WTC11 (cell line): ENCODE measurements at regions not wholly inside any gene's neighbourhood (a gene's known extent, or its start where the extent isn't known, plus 50 kb on each side); places are given as distances from the start of the nearest gene placed in this dataset.

ENCODE experiments used
- ATAC-seq: fragments of 200-7000 bp; cut with Tn5 transposase; 2 replicates; pipeline ENCODE4 v1.10.0; 2021; ENCODE audit warnings: mild to moderate bottlenecking, moderate library complexity
- CTCF ChIA-PET: fragments of 300-600 bp; sonication (Branson Sonifier 250); formaldehyde crosslinking; loops from one replicate; lab custom pipeline; 2021; ENCODE audit warnings: antibody characterized with exemption; lab: Charles Lee
- POLR2A ChIA-PET: fragments of 350-600 bp; sonication (Branson Sonifier 250); formaldehyde crosslinking; loops from one replicate; lab custom pipeline; 2021; ENCODE audit warnings: antibody characterized with exemption; lab: Charles Lee
- DNase-seq: peaks from one replicate; pipeline ENCODE4 v3.0.0; 2021; ENCODE audit warnings: low spot score
- H3K27ac Mint-ChIP-seq: 2 replicates; pipeline ENCODE4 v1.8.0; 2021; ENCODE audit warnings: mixed read lengths
- H3K27me3 Mint-ChIP-seq: 2 replicates; pipeline ENCODE4 v1.8.0; 2021; ENCODE audit warnings: low read depth, mild to moderate bottlenecking, moderate library complexity, mixed read lengths
- H3K36me3 Mint-ChIP-seq: 2 replicates; pipeline ENCODE4 v1.8.0; 2021; ENCODE audit warnings: mixed read lengths
- H3K4me1 Mint-ChIP-seq: 2 replicates; pipeline ENCODE4 v1.8.0; 2022; ENCODE audit warnings: mixed read lengths
- H3K4me3 Mint-ChIP-seq: 2 replicates; pipeline ENCODE4 v1.8.0; 2021; ENCODE audit warnings: mild to moderate bottlenecking, moderate library complexity, mixed read lengths
- H3K9me3 Mint-ChIP-seq: 2 replicates; pipeline ENCODE4 v1.8.0; 2021; ENCODE audit warnings: mixed read lengths
- ATF3 ChIP-seq: sonication (generic); formaldehyde crosslinking; conservative IDR thresholded peaks from 2 replicates; pipeline ENCODE4 v1.8.1; 2022; ENCODE audit warnings: mild to moderate bottlenecking, missing genetic modification reagents
- CBFB ChIP-seq: sonication (generic); formaldehyde crosslinking; IDR thresholded peaks from 2 replicates; pipeline ENCODE4 v1.8.1; 2022; ENCODE audit warnings: mild to moderate bottlenecking, low read depth, missing genetic modification reagents
- E2F1 ChIP-seq: sonication (generic); formaldehyde crosslinking; IDR thresholded peaks from 2 replicates; pipeline ENCODE4 v1.8.0; 2022; ENCODE audit warnings: mild to moderate bottlenecking, missing genetic modification reagents
- EMX1 ChIP-seq: fragments of 250-450 bp; sonication (Bioruptor Pico); IDR thresholded peaks from 2 replicates; pipeline ENCODE4 v1.8.0; 2021; ENCODE audit warnings: mild to moderate bottlenecking
- ESRRA ChIP-seq: sonication (generic); formaldehyde crosslinking; IDR thresholded peaks from 2 replicates; pipeline ENCODE4 v1.8.1; 2022; ENCODE audit warnings: mild to moderate bottlenecking, missing genetic modification reagents, borderline replicate concordance
- FOXK1 ChIP-seq: sonication (generic); formaldehyde crosslinking; IDR thresholded peaks from 2 replicates; pipeline ENCODE4 v1.8.0; 2022; ENCODE audit warnings: mild to moderate bottlenecking, moderate library complexity, missing genetic modification reagents
- FOXP1 ChIP-seq: sonication (generic); formaldehyde crosslinking; IDR thresholded peaks from 2 replicates; pipeline ENCODE4 v1.8.0; 2022; ENCODE audit warnings: missing genetic modification reagents, mild to moderate bottlenecking, moderate library complexity, borderline replicate concordance
- GABPB1 ChIP-seq: sonication (generic); formaldehyde crosslinking; IDR thresholded peaks from 2 replicates; pipeline ENCODE4 v1.8.1; 2023; ENCODE audit warnings: mild to moderate bottlenecking, missing genetic modification reagents
- HMGXB4 ChIP-seq: sonication (generic); formaldehyde crosslinking; IDR thresholded peaks from 2 replicates; pipeline ENCODE4 v1.8.1; 2023; ENCODE audit warnings: mild to moderate bottlenecking, moderate library complexity, missing genetic modification reagents
- IRF2 ChIP-seq: sonication (generic); formaldehyde crosslinking; IDR thresholded peaks from 2 replicates; pipeline ENCODE4 v1.8.0; 2022; ENCODE audit warnings: low read depth, missing genetic modification reagents, borderline replicate concordance
- KAT7 ChIP-seq: sonication (generic); formaldehyde crosslinking; IDR thresholded peaks from 2 replicates; pipeline ENCODE4 v1.8.1; 2023; ENCODE audit warnings: missing genetic modification reagents, mild to moderate bottlenecking, borderline replicate concordance
- MXD4 ChIP-seq: fragments of 250-450 bp; sonication (Bioruptor Pico); IDR thresholded peaks from 2 replicates; pipeline ENCODE4 v1.8.0; 2021; ENCODE audit warnings: mild to moderate bottlenecking, moderate library complexity, borderline replicate concordance
- NFYB ChIP-seq: sonication (generic); formaldehyde crosslinking; conservative IDR thresholded peaks from 2 replicates; pipeline ENCODE4 v1.8.0; 2022; ENCODE audit warnings: low read depth, missing genetic modification reagents
- RELA ChIP-seq: sonication (generic); formaldehyde crosslinking; IDR thresholded peaks from 2 replicates; pipeline ENCODE4 v1.8.1; 2022; ENCODE audit warnings: missing genetic modification reagents, mild to moderate bottlenecking, borderline replicate concordance
- SOX15 ChIP-seq: fragments of 250-450 bp; sonication (Bioruptor Pico); IDR thresholded peaks from 2 replicates; pipeline ENCODE4 v1.9.0; 2021; ENCODE audit warnings: mild to moderate bottlenecking
- STAT6 ChIP-seq: sonication (generic); formaldehyde crosslinking; conservative IDR thresholded peaks from 2 replicates; pipeline ENCODE4 v1.8.1; 2023; ENCODE audit warnings: mild to moderate bottlenecking, low read depth, missing genetic modification reagents, moderate library complexity
- TCF7 ChIP-seq: sonication (generic); formaldehyde crosslinking; IDR thresholded peaks from 2 replicates; pipeline ENCODE4 v1.8.0; 2022; ENCODE audit warnings: mild to moderate bottlenecking, low read depth, missing genetic modification reagents, moderate library complexity
- TP53 ChIP-seq: sonication (generic); formaldehyde crosslinking; IDR thresholded peaks from 2 replicates; pipeline ENCODE4 v1.8.1; 2023; ENCODE audit warnings: mild to moderate bottlenecking, missing genetic modification reagents
- ZBTB21 ChIP-seq: sonication (generic); formaldehyde crosslinking; IDR thresholded peaks from 2 replicates; pipeline ENCODE4 v1.8.1; 2023; ENCODE audit warnings: mild to moderate bottlenecking, missing genetic modification reagents, borderline replicate concordance
- ZNF138 ChIP-seq: sonication (generic); formaldehyde crosslinking; conservative IDR thresholded peaks from 2 replicates; pipeline ENCODE4 v1.8.1; 2022; ENCODE audit warnings: mild to moderate bottlenecking, moderate library complexity, missing genetic modification reagents
- ZNF396 ChIP-seq: fragments of 250-450 bp; sonication (Bioruptor Pico); IDR thresholded peaks from 2 replicates; pipeline ENCODE4 v1.8.0; 2021; ENCODE audit warnings: mild to moderate bottlenecking, moderate library complexity, borderline replicate concordance
- ZNF416 ChIP-seq: fragments of 250-450 bp; sonication (Bioruptor Pico); IDR thresholded peaks from 2 replicates; pipeline ENCODE4 v1.9.0; 2021; ENCODE audit warnings: mild to moderate bottlenecking, inconsistent platforms
- ZNF512 ChIP-seq: sonication (generic); formaldehyde crosslinking; IDR thresholded peaks from 2 replicates; pipeline ENCODE4 v1.8.1; 2022; ENCODE audit warnings: missing genetic modification reagents, borderline replicate concordance
- TF ChIP-seq, protein P1 (sequence below): fragments of 250-450 bp; sonication (Bioruptor Pico); IDR thresholded peaks from 2 replicates; pipeline ENCODE4 v1.9.0; 2021; ENCODE audit warnings: moderate library complexity, mild to moderate bottlenecking, inconsistent platforms, borderline replicate concordance
- TF ChIP-seq, protein P2 (sequence below): sonication (generic); formaldehyde crosslinking; IDR thresholded peaks from 2 replicates; pipeline ENCODE4 v1.8.0; 2023; ENCODE audit warnings: mild to moderate bottlenecking, missing genetic modification reagents

DNA sequence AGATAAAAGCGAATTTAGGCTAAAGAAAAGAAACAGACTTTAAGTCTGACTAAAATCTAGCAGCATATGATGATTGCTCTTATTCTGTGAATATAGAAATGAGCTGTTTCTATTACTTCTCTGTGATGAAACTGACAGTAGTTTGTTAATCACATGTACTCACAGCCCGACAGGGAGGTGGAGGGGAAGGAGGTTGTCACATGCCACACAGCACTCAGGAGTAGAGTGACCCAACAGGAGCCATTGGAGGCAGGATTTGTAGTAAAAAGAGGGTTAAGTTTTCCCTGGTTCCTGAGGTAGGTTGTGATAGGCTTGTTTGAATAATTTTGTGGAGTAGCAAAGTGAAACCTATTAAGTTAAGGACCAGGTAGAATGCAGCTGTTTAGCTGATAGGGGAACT lies 495.9 kb downstream of the CENPC start:
- peaks cover 27% of the 10 kb centered on the region for H3K4me1 Mint-ChIP-seq
- no peaks in the 10 kb centered on the region for H3K9me3 Mint-ChIP-seq
- no peaks in the 10 kb centered on the region for H3K36me3 Mint-ChIP-seq
- no peak overlapping the region for H3K4me3 Mint-ChIP-seq
- H3K27me3 Mint-ChIP-seq = peaks cover 5% of the 10 kb centered on the region
- CTCF ChIA-PET = no interaction called here
- no peak overlapping the region for H3K27ac Mint-ChIP-seq
- no peak for DNase-seq
- peak; percentile 90 for ATAC-seq
- no peak for TF ChIP-seq FOXP1 (CRISPR knock-in tag)
- no peak for TF ChIP-seq NFYB
- TF ChIP-seq, protein P1, sequence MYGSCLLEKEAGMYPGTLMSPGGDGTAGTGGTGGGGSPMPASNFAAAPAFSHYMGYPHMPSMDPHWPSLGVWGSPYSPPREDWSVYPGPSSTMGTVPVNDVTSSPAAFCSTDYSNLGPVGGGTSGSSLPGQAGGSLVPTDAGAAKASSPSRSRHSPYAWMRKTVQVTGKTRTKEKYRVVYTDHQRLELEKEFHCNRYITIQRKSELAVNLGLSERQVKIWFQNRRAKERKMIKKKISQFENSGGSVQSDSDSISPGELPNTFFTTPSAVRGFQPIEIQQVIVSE (CRISPR knock-in tag) = no peak
- no peak for TF ChIP-seq ZNF416 (CRISPR knock-in tag)
- no peak for TF ChIP-seq ATF3 (CRISPR knock-in tag)
- TF ChIP-seq CBFB (CRISPR knock-in tag) = no peak
- no peak for TF ChIP-seq ZBTB21
- no peak for TF ChIP-seq IRF2
- TF ChIP-seq, protein P2, sequence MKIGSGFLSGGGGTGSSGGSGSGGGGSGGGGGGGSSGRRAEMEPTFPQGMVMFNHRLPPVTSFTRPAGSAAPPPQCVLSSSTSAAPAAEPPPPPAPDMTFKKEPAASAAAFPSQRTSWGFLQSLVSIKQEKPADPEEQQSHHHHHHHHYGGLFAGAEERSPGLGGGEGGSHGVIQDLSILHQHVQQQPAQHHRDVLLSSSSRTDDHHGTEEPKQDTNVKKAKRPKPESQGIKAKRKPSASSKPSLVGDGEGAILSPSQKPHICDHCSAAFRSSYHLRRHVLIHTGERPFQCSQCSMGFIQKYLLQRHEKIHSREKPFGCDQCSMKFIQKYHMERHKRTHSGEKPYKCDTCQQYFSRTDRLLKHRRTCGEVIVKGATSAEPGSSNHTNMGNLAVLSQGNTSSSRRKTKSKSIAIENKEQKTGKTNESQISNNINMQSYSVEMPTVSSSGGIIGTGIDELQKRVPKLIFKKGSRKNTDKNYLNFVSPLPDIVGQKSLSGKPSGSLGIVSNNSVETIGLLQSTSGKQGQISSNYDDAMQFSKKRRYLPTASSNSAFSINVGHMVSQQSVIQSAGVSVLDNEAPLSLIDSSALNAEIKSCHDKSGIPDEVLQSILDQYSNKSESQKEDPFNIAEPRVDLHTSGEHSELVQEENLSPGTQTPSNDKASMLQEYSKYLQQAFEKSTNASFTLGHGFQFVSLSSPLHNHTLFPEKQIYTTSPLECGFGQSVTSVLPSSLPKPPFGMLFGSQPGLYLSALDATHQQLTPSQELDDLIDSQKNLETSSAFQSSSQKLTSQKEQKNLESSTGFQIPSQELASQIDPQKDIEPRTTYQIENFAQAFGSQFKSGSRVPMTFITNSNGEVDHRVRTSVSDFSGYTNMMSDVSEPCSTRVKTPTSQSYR (CRISPR knock-in tag) = no peak
- no peak for TF ChIP-seq MXD4 (CRISPR knock-in tag)
- no peak for TF ChIP-seq RELA (CRISPR knock-in tag)
- TF ChIP-seq ZNF396 (CRISPR knock-in tag) = no peak
- no peak for TF ChIP-seq ZNF138 (CRISPR knock-in tag)
- no peak for TF ChIP-seq FOXK1 (CRISPR knock-in tag)
- no peak for TF ChIP-seq SOX15
- no peak for TF ChIP-seq KAT7 (CRISPR knock-in tag)
- no peak for TF ChIP-seq STAT6 (CRISPR knock-in tag)
- POLR2A ChIA-PET = no interaction called here

DNA sequence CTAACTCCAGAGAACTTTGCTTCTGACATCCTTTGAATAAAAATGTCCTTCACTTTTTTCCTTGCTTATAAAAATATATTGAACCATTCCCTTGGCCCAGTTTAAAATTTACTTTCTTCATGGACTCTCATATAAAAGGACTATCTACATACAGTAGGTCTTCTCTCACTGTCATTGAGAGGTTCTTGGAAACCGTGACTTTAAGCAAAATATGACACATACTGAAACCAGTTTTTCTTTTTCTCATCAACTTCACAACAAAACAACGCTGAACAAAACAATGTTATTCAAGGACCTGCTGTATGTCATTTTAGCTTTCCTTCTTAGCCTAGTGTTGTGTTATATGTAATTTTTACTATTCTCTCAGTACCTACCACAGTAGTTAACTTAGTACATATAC lies 496.8 kb downstream of the CENPC start:
- H3K4me3 Mint-ChIP-seq = no peak overlapping the region
- POLR2A ChIA-PET = no interaction called here
- H3K9me3 Mint-ChIP-seq = no peaks in the 10 kb centered on the region
- no peak overlapping the region for H3K27ac Mint-ChIP-seq
- ATAC-seq (no peak), DNase-seq (no peak)
- peaks cover 5% of the 10 kb centered on the region for H3K27me3 Mint-ChIP-seq
- no peaks in the 10 kb centered on the region for H3K36me3 Mint-ChIP-seq
- peaks cover 27% of the 10 kb centered on the region for H3K4me1 Mint-ChIP-seq
- CTCF ChIA-PET = no interaction called here
- TF ChIP-seq ZNF512 (CRISPR knock-in tag) = no peak
- no peak for TF ChIP-seq GABPB1 (CRISPR knock-in tag)
- TF ChIP-seq, protein P1 (CRISPR knock-in tag) = no peak
- no peak for TF ChIP-seq NFYB
- no peak for TF ChIP-seq HMGXB4
- TF ChIP-seq TCF7 (CRISPR knock-in tag) = no peak
- TF ChIP-seq RELA (CRISPR knock-in tag) = no peak
- no peak for TF ChIP-seq E2F1 (CRISPR knock-in tag)
- TF ChIP-seq EMX1 (CRISPR knock-in tag) = no peak
- no peak for TF ChIP-seq ESRRA
- TF ChIP-seq TP53 (CRISPR knock-in tag) = no peak
